DOHH2 (cell line): ENCODE measurements at regions not wholly inside any gene's neighbourhood (a gene's known extent, or its start where the extent isn't known, plus 50 kb on each side); places are given as distances from the start of the nearest gene placed in this dataset.

ENCODE experiments used
- H3F3A ChIP-seq: fragments of 200-600 bp; sonication (generic), shearing (Covaris generic); 2 replicates; pipeline ENCODE4 v1.6.0; 2016; ENCODE audit warnings: antibody characterized with exemption, mild to moderate bottlenecking; ENCODE audit not compliant: control insufficient read depth, insufficient read depth
- H3K27ac ChIP-seq: fragments of 200-600 bp; sonication (generic); 2 replicates; pipeline ENCODE4 v1.5.1; 2014; ENCODE audit warnings: low read depth, mild to moderate bottlenecking, low read length, moderate library complexity
- H3K27me3 ChIP-seq: fragments of 200-600 bp; sonication (generic); 2 replicates; pipeline ENCODE4 v1.6.1; 2014; ENCODE audit warnings: mild to moderate bottlenecking, low read length, mixed read lengths; ENCODE audit not compliant: control insufficient read depth
- H3K36me3 ChIP-seq: fragments of 200-600 bp; sonication (generic); 2 replicates; pipeline ENCODE4 v1.6.1; 2014; ENCODE audit warnings: mild to moderate bottlenecking, low read length, moderate library complexity, mixed read lengths; ENCODE audit not compliant: control insufficient read depth
- H3K4me1 ChIP-seq: fragments of 200-600 bp; sonication (generic); 2 replicates; pipeline ENCODE4 v1.6.1; 2014; ENCODE audit warnings: mild to moderate bottlenecking, low read length, mixed read lengths; ENCODE audit not compliant: control insufficient read depth
- H3K4me2 ChIP-seq: fragments of 200-600 bp; sonication (generic); 2 replicates; pipeline ENCODE4 v1.6.0; 2014; ENCODE audit warnings: mild to moderate bottlenecking, low read length, moderate library complexity
- H3K4me3 ChIP-seq: fragments of 200-600 bp; sonication (generic); 2 replicates; pipeline ENCODE4 v1.5.1; 2014; ENCODE audit warnings: mild to moderate bottlenecking, low read length, mixed read lengths
- H3K79me2 ChIP-seq: fragments of 200-600 bp; sonication (generic); 2 replicates; pipeline ENCODE4 v1.6.1; 2014; ENCODE audit warnings: mild to moderate bottlenecking, low read length, mixed read lengths; ENCODE audit not compliant: control insufficient read depth
- H3K9me2 ChIP-seq: fragments of 200-600 bp; sonication (generic); replicated peaks from 2 replicates; pipeline ENCODE4 v1.6.1; 2014; ENCODE audit warnings: mild to moderate bottlenecking, low read length, mixed read lengths; ENCODE audit not compliant: control insufficient read depth
- H3K9me3 ChIP-seq: fragments of 200-600 bp; sonication (generic); 2 replicates; pipeline ENCODE4 v1.6.1; 2014; ENCODE audit warnings: antibody characterized with exemption, low read length, mixed read lengths; ENCODE audit not compliant: control insufficient read depth, insufficient read depth
- H4K20me1 ChIP-seq: fragments of 200-600 bp; sonication (generic); 2 replicates; pipeline ENCODE4 v1.6.0; 2014; ENCODE audit warnings: low read depth, mild to moderate bottlenecking, antibody characterized with exemption, low read length, moderate library complexity; ENCODE audit not compliant: control insufficient read depth, insufficient read depth
- CTCF ChIP-seq: fragments of 200-600 bp; sonication (generic); IDR thresholded peaks from one replicate; pipeline ENCODE4 v1.5.1; 2014; ENCODE audit warnings: antibody characterized with exemption, mild to moderate bottlenecking, low read depth, low read length; ENCODE audit not compliant: poor library complexity, severe bottlenecking
- EZH2phosphoT487 ChIP-seq: fragments of 200-600 bp; sonication (generic); IDR thresholded peaks from 2 replicates; pipeline ENCODE4 v1.6.1; 2017; ENCODE audit warnings: borderline replicate concordance, mild to moderate bottlenecking, antibody characterized with exemption, low read length, moderate library complexity, mixed read lengths

GRCh38 chr6:135640449-135641111 is 143.0 kb upstream of the AHI1 start:
- no peaks in the 10 kb centered on the region for H3K27me3 ChIP-seq
- TF ChIP-seq CTCF = no peak
- TF ChIP-seq EZH2phosphoT487 = no peak
- H3K4me2 ChIP-seq = no peak overlapping the region
- H3K4me1 ChIP-seq = no peaks in the 10 kb centered on the region
- H4K20me1 ChIP-seq = no peaks in the 10 kb centered on the region
- no peaks in the 10 kb centered on the region; the same call in 1 of the 2 replicates for H3K9me2 ChIP-seq
- H3K79me2 ChIP-seq = no peaks in the 10 kb centered on the region
- no peaks in the 10 kb centered on the region for H3K9me3 ChIP-seq
- no peak overlapping the region for H3K27ac ChIP-seq
- no peaks in the 10 kb centered on the region for H3F3A ChIP-seq
- no peaks in the 10 kb centered on the region for H3K36me3 ChIP-seq
- H3K4me3 ChIP-seq = no peak overlapping the region

GRCh38 chr6:135642912-135643311 is 145.4 kb upstream of the AHI1 start:
- Histone ChIP-seq H4K20me1 (no peaks in the 10 kb centered on the region), H3K4me1 (no peaks in the 10 kb centered on the region), H3K4me3 (no peak overlapping the region), H3K9me3 (no peaks in the 10 kb centered on the region), H3K79me2 (no peaks in the 10 kb centered on the region), H3K4me2 (no peak overlapping the region), H3K27ac (no peak overlapping the region), H3K36me3 (no peaks in the 10 kb centered on the region), H3K27me3 (no peaks in the 10 kb centered on the region), H3F3A (no peaks in the 10 kb centered on the region), H3K9me2 (no peaks in the 10 kb centered on the region; the same call in 1 of the 2 replicates)
- TF ChIP-seq CTCF (no peak), EZH2phosphoT487 (no peak)

GRCh38 chr6:135644394-135644793 is 146.9 kb upstream of the AHI1 start:
- no peak overlapping the region for H3K4me3 ChIP-seq
- no peaks in the 10 kb centered on the region for H4K20me1 ChIP-seq
- H3K27ac ChIP-seq = no peak overlapping the region
- H3K4me2 ChIP-seq = no peak overlapping the region
- H3K4me1 ChIP-seq = no peaks in the 10 kb centered on the region
- H3K9me2 ChIP-seq = no peaks in the 10 kb centered on the region; the same call in 1 of the 2 replicates
- H3K36me3 ChIP-seq = no peaks in the 10 kb centered on the region
- no peaks in the 10 kb centered on the region for H3K27me3 ChIP-seq
- no peaks in the 10 kb centered on the region for H3F3A ChIP-seq
- H3K79me2 ChIP-seq = no peaks in the 10 kb centered on the region
- TF ChIP-seq EZH2phosphoT487 (no peak), CTCF (no peak)
- peaks cover 5% of the 10 kb centered on the region; the same call in 1 of the 2 replicates for H3K9me3 ChIP-seq
